GM18502 (cell line): ENCODE measurements at regions not wholly inside any gene's neighbourhood (a gene's known extent, or its start where the extent isn't known, plus 50 kb on each side); places are given as distances from the start of the nearest gene placed in this dataset.

ENCODE experiments used
- ATAC-seq: cut with Tn5 transposase; IDR thresholded peaks from one replicate; pipeline ENCODE4 v1.9.1; 2021; ENCODE audit warnings: mild to moderate bottlenecking; ENCODE audit not compliant: unreplicated experiment, poor library complexity

DNA sequence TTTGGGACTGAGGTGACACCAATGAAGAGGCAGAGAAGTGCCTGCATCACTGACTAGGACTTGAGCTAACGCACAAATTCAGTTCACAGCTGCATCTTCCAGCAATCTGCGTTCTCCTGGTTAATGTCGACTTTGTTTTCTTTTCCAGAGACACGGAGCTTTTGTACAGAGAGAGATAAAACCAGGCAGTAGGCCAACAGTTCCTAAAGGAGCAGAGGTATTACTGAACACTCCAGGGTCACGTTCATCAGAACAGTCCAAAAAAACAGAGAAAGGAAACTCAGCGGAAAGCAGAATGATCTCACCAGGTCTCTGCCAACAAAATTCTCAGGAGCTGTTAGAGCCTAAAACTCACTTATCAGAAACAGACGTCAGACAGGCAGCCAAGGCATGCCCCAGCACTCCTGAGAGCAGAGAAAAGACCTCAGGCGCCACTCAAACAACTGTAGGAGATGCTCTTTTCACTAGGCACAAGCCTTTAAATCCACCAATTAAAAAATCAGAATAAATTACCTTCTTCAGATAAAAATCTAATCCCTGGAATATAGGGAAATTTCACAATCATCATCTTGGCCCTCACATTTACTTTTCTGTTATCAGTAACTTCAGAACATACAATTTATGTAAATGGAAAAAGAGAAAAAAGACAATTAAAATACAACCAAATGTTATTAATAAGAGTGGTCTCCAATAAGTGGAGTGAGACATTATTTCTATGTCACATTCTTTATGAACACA is 95.9 kb upstream of the SPTBN1 start:
- no peak for ATAC-seq

DNA sequence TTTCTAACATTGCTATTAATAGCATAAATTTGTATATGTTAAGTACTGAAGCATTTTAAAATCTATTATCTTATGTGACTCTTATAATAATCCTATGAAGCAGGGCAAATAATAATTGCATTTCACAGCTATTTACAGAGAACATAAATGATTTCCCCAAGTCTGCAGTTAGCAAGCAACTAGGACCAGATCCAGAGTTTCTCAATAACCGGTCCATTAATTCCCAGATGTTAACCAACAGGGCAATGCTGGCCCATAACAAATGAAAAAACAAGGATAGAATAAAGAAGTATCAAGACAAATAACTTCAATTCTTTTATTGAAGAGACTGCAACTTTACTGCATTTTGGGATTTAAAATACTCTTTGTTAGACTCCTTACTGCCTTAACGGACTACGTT is 91.7 kb upstream of the SPTBN1 start:
- no peak for ATAC-seq

DNA sequence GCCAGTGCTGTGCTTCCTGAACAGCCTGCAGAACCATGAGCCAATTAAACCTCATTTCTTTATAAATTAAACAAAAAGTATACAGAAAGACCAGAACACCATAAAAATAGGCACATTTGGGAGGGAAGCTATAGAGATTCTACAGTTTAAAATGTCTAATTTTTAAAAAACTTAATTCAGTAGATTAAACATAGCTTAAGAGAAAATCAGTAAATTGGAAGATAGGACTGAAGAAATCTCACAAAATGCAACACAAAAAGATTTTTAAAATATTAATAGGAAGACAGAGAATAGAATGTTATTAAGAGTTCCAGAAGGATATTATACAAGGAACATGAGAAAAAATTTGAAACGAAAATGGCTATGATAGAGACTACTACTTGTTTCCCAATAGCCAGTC is 90.5 kb upstream of the SPTBN1 start:
- ATAC-seq: no peak

DNA sequence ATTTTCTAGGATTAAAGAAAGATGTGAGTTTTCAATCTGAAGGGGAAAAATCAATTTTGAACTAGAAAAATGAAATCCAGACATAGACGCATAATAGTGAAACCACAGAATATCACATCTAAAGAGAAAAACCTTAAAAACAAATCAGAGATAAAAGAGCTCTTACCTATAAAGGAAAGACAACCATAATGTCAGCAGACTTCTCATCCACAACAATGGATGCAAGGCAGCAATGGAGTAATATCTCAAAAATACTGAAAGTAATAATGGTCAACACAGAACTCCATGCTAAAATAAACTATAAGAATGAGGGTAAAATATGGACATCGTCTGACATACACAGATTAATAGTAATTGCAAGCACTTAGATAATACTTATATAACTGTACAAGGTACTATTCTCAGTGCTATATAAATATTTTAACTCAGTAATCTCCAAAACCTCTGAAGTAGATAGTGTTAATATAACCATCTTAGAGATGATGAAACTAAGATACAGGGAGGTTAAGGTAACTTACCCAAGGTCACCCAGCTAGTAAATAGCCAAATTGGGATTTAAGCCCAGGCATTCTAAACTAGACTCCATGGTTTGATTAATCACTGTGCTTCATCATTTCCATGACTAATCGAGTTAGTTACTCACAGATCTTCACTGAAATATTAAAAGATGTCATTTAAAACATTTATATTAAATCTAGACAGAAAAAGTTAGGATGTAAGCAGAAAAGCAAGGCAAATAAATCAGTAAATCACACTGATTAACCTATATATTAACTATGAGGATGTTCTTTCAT is 89.4 kb upstream of the SPTBN1 start:
- ATAC-seq: no peak

DNA sequence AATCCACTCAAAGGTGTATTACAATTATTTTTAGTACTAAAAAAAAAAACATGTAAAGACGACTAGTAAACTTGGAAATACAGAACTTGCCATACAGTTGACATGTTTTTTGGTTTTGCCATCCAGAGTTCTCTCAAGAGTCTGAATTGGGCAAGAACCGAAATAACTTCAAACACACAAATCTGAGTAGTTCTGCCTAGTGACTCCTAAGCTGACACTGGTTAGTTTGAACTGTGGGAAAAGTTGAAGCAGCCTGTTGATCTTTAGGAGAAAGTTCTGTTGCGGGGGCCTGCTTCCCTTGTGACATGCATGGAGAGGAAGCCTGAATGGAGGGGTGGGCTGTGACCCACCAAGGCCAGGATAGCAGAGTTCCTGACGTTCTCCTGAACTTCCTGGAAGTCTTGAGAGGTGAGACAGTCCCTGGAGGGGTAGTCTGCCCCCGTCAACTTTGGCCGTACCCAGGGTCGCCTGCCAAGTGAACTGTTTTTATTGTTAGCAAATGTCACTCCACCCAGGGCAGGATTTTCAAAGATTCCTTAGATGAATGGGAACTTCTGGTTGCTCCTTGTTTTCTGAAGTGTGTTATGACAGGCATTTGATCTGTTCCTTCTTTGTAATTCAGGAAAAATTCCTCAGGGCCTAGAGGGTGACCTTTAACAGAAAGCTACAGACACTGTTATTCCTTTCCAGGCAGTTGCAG is 85.6 kb upstream of the SPTBN1 start:
- ATAC-seq: no peak

DNA sequence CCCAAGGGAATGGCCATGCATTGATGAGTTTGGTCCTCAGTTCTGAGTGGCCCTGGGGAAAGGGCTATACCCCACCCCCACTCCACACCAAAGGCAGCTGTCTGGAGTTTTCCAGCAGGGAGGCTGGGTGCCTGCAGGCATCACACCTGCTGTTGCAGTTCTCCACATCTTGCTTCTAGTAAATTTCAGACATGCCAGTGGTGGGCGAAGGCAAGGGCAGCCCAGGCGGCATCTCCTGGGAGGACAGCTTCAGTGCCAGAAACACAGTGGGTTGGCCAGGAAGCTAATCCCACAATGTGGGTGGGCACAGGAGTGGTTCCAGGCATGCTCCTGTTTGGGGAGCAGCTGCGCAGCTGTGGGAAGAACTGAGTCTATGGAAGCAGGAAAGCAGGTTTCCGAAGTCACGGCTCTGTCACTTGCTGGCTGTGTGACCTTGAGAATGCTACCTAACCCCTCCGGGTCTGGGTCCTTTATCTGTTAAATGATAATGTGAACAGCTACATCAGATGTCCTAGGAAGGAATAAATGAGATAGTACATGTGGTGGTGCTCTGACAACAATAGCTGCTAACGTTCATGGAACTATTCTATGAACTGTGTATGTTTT is 84.6 kb upstream of the SPTBN1 start:
- no peak for ATAC-seq

DNA sequence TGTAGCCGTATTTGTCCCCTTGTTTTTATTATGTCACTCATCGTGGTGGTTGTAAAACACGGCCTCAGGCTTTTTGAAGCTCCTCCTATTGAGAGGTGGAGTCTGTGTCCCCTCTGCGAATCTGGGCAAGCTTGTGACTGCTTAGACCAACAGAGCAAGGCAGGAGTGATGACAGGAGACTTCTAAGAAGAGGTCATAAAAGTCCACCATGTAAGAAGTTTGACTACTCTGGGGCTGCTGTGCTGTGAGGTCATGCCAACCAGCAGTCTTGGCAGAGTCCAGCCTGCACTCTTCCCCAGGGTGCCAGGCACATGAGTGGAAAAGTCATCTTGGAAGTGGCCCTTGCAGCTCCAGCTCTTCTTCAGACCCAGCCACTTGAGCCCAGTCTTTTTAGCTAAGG is 83.8 kb upstream of the SPTBN1 start:
- ATAC-seq: no peak

DNA sequence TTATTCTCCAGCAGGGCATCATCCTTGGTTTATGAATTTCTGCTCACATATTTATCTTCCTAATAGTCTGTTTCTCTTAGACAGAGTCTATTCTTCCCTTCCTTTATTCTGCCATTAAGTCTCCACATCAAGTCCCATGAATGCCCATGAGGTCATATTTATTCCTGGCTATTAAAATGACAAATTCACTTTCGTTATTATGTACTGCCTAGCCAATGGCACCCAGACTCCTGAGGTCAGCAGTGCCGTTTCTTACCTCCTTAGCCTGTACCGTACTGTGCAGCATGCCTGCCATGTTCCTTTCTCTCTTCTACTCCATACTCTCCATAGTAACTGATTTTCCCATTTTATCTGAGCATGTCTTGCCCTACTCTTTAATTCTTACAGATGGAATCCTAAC is 82.3 kb upstream of the SPTBN1 start:
- no peak for ATAC-seq

DNA sequence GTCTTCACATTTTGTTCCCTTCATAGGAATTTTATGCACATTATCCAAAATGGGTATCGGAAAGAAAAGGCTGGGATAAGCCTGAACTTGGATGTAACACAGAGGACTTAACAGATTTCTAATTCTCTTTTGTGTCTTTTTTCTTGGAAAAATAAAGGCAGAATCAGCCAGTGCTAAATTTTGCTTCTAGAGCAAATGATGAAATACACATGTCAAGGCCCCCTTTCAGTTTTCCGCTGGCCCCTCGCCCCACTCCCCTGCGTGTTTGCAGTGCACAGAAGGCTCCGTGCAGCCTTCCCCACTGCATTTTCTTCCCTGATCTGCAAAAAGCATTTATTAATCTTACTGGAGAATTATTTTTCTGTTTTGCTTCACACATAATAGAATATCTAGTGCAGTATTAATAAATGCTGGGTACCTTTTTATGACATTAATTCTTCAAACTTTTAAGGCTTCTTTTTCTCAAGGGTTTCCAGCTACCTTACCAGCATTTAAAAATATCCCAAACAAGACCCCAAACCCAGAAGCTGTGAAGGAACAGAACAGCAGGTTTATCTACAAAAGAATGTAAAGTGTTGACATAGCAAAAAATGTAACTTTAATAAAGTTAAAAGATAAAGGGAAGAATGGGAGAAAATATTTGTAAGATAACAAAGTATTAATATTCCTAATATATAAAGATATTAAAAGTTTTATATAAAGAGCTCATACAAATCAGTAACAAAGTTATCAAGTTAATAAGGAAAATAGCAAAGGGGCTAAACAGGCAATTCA is 81.3 kb upstream of the SPTBN1 start:
- no peak for ATAC-seq

DNA sequence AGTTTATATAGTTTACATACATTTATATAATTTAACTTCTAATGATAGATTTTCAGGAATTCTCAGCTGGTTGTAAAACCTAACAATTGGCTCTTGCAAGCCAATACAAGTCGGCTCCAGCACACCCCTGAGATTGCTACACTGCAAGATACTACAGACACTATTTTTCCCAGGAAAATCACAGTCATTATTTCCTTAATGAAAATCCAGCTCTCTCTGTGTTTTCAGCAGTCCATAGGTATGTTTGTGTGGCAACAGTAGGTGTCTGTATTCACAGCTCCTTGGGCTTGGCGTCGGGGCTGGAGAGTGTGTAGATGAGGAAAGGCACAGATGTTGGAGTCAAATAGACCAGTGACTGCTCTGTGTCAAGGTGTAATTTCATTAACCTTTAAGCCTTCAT is 78.7 kb upstream of the SPTBN1 start:
- no peak for ATAC-seq

DNA sequence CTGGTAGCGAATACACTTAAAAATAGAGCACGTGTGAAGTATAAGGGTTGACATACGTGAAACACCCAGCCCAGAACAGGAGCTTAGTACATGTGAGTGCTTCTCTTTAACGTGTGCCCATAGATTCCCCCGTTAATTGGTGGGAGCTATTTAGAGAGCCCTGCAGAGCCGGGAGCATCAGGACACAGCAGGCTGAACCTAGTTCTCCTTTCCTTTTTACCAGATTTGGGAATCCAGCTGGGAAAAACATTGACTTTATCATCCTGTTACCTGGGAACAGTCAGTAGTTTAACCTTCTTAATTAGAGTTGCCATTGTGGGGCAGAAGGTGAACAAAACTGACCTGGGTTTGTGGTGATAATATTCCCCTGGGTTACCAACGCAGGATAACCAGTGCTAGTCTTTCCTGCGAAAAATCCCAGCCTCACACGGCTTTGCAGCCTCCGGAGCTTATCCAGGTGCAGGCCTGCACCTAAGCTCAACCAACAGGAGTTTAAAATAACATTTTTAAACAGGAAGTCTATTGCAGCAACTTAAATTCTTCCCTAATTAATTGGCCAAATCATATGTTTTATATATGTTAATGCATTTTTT is 78.1 kb upstream of the SPTBN1 start:
- no peak for ATAC-seq

DNA sequence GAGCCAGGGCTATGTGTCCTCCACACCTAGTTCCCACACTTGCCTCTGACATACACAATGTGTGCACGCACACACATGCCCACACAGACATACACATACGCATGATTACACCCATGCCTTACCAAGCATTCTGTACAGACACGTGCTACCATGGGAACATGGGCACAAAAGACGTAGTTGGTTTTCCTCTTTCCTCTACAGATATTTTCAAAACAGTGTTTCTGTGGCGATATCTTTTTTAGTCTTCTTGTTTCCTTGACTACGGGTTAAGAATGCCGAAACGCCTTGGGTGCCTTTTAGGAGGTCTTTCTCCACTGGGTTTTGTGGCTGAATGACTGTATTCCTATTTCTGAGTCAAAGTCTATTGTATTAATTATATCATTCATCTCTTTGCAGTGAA is 75.5 kb upstream of the SPTBN1 start:
- no peak for ATAC-seq

DNA sequence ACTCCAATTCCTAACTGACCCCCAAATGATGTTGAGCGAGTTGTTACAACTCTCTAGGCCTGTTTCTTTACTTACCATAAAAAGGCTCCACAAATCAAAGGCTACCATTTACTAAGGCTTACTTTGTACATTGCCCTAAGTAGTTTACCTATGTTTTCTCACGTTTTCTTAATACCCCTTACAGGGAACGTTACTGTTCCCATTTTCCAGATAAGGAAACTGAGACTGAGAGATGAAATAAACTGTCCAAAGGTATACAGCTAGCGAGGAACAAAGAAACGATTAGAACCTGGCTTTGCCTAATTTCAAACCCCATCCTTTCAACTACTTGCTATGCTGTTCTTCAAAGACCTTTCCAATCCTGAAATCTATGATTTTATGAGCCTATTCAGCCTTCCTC is 74.8 kb upstream of the SPTBN1 start:
- no peak for ATAC-seq

DNA sequence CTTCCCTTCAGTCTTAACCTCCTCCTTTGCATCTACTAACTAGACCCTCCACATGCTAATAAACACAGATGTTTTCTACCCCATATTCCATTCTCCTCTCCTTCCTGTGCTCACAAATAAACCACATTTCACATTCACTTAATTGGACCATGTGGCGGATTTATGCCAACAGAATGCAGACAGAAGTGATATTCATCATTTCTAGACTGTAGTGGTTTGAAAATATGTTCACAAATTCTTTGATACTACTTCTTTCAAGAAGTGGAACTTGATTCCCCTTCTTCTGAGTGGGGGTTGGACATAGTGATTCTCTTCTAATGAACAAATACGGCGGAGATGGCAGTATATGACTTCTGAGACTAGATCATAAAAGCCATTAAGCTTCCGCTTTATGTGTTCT is 73.5 kb upstream of the SPTBN1 start:
- ATAC-seq: no peak

DNA sequence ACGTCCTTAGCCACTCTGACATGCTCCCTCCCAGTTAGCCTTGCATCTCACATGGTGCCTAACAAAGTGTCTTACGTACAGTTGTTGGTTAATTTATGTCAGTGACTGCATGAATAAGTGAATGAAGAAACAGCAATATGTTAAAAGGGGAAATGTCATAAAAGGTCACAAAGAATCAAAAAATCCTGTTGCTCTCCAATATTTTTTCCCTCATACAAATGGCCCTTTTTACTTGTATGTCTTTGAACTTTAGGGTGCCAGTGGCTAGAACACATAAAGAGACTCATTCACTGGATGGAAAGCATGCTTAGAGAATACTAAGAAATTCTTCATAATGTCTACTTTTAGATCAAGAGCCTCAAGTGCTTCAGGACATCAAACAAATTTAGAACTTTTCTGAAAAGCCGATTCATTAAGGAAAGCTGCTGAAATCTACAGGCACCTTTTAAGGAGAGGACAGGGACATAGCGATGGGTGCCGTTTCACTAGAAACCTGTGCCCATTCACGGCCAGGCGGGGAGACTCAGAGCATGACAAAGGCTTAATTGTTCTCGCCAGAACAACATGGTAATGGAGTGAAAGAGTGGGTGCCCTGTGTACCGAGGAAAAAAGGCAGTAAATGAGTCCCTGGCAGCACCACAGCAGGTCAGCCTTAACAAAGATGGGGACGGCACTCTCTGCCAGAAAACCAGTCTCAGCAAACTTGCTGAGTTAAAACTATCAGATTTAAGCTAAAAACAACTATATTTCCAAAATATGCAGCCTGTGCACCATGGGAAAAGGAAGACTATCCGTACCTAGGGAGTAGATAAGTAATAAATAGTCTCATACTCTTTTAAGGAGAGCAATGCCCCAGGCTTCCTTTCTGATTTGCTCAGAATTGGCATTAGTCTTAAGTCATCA is 71.6 kb upstream of the SPTBN1 start:
- no peak for ATAC-seq

DNA sequence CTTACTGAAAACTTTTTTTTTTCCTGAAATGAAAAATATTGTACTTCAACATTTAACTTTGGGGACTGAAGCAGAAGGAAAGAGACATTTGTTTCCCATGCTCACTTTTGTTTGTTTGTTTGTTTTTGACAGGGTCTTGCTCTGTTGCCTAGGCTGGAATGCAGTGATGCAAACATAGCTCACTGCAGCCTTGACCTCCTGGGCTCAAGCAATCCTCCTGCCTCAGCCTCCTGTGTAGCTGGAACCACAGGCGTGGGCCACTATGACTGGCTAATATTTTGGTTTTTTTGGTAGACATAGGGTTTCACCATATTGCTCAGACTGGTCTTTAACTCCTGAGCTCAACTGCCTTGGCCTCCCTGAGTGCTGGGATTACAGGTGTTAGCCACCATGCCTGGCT is 70.9 kb upstream of the SPTBN1 start:
- no peak for ATAC-seq

DNA sequence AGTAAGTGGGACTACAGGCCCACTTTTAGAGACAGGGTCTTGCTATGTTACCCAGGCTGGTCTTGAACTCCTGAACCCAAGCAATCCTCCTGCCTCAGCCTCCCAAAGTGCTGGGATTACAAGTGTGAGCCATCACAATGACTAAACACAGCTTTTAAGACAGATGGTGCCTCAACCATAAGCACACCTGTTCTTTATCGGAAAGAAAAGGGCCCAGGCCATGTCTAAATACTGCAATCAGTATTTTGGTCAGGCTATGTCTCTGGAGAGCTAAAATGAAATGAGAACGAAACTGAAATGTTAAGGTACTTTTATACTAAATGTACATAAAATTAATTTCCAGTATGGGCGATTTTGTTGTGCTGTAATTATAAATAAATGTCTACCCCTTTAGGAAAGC is 69.5 kb upstream of the SPTBN1 start:
- no peak for ATAC-seq

DNA sequence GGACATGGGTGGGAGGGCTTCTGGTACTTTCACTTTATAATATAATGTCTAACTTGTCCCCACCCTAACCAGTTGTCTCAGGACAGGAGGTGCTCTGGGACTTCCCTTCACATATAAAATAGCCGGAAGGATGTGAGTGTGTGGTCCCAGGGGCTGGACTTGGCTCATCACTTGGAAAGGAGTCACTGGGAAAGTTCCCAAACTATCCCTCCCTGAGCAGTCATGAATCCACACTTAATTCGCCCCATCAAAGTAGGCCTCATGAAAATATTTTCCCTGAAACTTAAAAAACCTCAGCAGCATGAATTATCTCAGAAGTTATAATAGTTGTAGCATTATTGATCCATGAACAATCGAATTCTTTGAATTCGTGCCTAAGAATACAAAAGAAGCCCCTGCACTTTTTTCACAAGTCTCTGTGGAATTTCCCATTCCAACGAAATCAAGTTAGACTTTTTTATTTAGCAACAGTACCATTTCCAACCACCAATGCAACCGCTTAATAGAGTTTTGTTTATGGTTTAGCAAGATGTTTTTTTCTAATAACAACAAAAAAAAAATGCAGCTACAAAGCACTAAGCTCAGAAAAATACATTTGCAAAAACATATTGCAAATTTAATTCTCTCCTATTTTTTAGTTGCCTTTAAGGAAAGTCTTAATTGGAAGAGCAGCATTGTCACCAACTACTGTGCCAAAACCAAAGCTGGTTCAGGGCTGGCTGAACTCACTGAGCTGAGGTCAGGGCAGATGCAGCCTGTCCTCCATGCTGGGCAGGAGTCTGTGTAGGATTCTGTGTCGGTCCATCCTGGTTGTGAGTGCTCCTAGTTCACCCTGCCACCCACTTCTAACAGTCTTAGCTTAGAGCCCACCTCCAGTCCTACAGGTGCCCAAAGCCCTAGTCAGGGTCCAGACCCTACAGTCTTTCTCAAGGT is 68.8 kb upstream of the SPTBN1 start:
- no peak for ATAC-seq
